GM10266 (cell line): ENCODE measurements at regions not wholly inside any gene's neighbourhood (a gene's known extent, or its start where the extent isn't known, plus 50 kb on each side); places are given as distances from the start of the nearest gene placed in this dataset.

Experiments
- DNase-seq: peaks from one replicate; pipeline ENCODE4 v3.0.0; 2012; ENCODE audit errors: extremely low spot score
- TF ChIP-seq, protein P1 (sequence below): IDR thresholded peaks from 2 replicates; pipeline ENCODE4 v1.5.1; 2012; ENCODE audit warnings: mild to moderate bottlenecking, low read depth; ENCODE audit not compliant: control insufficient read depth, insufficient read depth; ENCODE audit errors: missing control alignments

DNA sequence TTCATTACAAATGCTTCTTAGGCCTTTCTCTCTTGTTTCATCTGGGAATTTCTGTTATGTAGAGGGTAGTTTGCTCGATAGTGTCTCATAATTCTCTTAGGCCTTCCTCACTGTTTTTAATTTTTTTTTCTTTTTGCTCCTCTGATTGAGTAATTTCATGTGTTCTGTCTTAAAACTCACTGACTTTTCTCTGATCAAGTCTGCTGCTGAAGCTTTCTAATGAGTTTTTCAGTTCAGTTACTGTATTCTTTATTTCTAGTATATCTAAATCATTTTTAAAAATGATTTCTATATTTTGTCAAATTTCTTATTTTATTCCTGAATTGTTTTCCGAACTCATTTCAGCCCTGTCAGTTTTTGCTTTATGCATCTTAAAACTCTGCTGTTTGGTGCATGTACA, 228.0 kb downstream of the MID1IP1 start:
- TF ChIP-seq, protein P1, sequence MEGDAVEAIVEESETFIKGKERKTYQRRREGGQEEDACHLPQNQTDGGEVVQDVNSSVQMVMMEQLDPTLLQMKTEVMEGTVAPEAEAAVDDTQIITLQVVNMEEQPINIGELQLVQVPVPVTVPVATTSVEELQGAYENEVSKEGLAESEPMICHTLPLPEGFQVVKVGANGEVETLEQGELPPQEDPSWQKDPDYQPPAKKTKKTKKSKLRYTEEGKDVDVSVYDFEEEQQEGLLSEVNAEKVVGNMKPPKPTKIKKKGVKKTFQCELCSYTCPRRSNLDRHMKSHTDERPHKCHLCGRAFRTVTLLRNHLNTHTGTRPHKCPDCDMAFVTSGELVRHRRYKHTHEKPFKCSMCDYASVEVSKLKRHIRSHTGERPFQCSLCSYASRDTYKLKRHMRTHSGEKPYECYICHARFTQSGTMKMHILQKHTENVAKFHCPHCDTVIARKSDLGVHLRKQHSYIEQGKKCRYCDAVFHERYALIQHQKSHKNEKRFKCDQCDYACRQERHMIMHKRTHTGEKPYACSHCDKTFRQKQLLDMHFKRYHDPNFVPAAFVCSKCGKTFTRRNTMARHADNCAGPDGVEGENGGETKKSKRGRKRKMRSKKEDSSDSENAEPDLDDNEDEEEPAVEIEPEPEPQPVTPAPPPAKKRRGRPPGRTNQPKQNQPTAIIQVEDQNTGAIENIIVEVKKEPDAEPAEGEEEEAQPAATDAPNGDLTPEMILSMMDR, result no peak
- no peak for DNase-seq

DNA sequence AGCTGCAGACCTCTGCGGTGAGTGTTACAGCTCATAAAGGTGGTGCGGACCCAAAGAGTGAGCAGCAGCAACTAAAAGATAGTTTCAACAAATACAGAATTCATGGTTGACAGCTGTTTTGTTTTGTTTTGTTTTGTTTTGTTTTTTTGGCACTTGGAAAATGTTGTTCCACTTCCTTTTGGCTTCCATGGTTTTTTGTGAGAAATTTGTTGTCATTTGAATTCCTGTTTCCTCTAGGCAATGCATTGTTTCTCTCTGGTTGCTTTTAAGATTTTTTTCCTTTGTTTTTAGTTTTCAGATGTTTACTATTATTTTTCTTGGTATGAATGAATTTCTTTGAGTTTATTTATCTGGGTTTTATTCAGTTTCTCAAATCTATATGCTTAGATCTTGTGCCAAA, 229.4 kb downstream of the MID1IP1 start:
- DNase-seq, result no peak
- TF ChIP-seq, protein P1, result no peak

DNA sequence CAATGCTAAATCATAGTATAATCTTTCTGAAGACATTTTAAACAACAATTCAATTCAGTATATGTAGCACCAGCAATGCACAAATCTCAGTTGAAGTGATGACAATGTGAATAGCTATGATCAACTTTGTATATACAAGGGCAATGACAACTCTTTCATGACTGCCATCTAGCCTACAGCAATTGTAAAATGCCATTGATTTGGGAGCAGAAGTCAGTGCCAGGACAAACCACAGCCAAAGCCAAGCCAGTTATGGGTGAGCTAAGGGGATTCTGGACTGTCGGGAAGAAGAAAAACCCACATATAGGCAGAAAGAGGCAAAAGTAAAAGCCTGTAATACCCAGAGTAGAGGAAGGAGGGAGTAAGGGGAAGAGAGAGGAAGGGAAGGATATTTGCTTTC, 238.6 kb downstream of the MID1IP1 start:
- TF ChIP-seq, protein P1, result no peak
- DNase-seq, result no peak

DNA sequence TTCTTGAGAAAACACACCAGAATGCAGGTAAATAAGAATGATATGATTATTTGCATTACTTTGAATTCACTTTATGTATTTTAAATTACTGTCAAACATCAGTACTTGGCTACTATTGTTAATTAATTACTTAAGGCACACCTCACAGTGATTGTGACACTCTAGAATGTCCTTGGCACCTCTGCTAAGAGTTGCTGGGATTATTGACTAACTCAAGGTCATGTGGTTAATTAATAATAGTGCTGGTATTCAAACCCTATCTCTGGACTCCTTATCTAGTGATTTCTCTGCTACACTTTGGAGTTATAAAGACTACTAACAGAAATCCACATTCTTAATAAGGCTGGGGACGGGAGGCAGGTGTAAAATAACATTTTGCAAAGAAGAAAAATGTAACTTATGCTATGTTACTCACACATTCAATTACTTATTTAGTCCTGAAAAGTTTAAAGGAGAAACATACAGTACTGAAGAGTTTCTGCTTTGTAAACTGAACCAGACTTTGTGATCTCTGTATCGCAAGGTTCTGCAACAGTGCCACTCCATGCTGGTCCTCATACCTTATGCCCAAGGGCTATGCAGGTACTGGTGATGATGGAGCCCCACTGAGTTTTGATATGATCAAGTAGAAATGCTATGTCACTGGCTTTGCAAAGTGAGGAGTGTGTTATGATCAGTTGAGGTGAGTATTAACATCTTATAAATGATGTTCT, 242.7 kb downstream of the MID1IP1 start:
- TF ChIP-seq, protein P1, result no peak
- DNase-seq, result no peak

DNA sequence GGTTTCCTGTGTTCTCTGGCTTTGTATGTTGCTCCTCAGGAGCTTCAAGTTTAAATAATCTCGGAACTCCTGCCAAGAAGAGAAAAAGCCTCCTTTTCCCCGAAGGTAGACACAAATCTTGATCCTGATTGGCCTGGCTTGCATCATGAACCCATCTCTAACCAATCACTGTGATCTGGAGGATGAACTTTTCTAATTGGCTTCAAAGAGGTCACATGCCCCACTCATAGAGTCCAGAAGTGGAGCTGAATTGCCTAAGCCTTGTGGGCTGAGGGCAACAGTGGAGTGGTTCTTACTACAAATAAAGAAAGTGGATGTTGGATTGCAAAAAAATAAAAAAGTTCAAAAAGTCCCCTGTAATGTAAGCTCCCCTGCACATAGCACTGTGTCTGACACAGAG, 245.9 kb downstream of the MID1IP1 start:
- TF ChIP-seq, protein P1, result no peak
- no peak for DNase-seq

DNA sequence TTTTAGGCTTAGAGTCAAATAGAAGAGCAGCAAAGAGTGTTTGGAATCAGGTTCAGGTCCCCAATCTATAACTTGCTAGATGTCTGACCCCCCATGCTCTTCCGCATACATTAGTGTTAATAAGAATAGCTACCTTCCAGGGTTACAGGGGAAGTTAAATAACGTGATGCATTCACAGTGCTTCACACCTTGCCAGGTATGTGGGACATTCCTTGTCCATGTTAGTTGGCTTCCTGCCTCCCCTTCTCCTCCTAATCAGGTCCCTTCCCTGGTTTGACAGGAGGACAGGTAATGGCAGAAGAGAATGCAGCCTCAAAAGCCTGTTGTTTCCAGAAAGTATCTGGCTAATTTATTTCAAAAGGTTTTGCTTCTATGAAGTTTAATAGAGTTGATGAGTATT, 248.7 kb downstream of the MID1IP1 start:
- no peak for DNase-seq
- TF ChIP-seq, protein P1, result no peak

DNA sequence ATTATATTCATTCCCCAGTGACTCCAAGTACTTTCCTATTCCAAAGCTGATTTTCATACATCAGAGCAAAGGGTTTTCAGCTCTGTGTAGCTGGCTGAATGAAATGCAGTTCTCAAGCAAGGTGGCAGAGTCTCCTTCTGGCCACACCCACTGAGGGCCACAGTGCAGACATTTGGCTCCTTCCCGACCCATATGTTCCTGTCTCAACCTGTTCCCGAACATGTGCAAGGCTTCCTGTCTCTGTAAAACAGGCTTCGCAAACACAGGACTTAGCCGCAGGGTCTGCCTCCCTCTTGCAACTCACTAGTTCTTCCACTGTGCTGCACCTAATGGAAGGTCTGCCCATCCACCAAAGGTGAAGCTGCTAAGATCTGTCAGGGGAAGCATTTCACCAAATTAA, 249.2 kb downstream of the MID1IP1 start:
- TF ChIP-seq, protein P1, result no peak
- no peak for DNase-seq
